Globus pallidus (tissue), 1 donor: ENCODE measurements at regions not wholly inside any gene's neighbourhood (a gene's known extent, or its start where the extent isn't known, plus 50 kb on each side); places are given as distances from the start of the nearest gene placed in this dataset.
"Not testable (repeated sequence)": the region's sequence is repeated elsewhere in the genome, so short reads cannot be mapped to it uniquely, and the experiment has no call there.

ENCODE experiments used
- DNase-seq: peaks from one replicate; pipeline ENCODE4 v3.0.0-alpha.2; 2015; ENCODE audit warnings: low spot score

DNA sequence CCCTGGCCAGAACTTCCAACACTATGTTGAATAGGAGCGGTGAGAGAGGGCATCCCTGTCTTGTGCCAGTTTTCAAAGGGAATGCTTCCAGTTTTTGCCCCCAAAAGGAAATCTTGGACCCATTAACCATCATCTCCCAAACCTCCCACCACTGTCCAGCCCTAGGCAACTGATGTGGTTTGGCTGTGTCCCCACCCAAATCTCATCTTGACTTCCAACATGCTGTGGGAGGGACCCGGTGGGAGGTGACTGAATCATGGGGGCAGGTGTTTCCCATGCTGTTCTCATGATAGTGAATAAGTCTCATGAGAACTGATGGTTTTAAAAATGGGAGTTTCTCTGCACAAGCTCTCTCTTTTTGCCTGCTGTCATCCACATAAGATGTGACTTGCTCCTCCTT is 119.1 kb upstream of the RMDN2 start:
- DNase-seq, result not testable (repeated sequence)

DNA sequence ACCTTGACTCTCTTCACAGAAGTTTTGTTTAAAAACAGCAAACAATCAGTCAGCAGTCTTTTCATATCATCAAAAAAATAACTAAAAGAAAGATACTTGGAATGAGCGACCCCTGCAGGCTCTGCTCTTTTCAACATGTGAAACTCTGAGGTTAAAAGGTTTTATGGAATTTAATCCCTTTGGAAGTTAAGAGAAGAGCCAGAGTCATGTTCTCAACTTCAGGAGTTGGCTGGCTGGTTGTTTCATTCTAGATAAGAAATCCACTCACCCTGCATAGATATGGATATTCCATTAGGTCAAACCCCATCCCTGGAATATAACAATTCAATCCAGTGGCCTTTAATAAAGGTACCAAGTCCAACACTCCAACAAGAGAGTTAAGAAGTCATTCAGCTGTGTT is 115.6 kb upstream of the RMDN2 start:
- DNase-seq, result no peak

- no peak for DNase-seq
Observed at GRCh38 chr2:37809931-37810570, 115.0 kb upstream of the RMDN2 start.

DNA sequence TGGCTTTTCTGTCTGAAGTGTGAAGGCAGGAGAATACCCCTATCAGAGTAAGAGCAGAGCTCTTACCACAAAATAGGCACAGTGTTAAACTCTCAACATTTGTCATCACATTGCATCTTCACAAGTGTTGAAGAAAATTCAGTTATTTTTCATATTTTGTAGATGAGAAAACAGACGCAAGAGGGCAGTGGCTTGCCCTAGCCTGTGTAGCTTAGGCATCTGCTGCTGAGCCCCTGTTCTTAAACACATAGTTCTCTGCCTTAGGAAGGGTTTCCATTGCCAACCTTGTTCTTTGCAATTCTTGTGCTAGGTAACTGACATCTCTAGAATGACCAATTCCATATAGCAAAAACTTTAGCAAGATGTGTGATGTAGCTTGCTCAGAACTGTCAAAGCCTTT is 112.7 kb upstream of the RMDN2 start:
- DNase-seq, result no peak

- DNase-seq, result no peak
Observed at GRCh38 chr2:37812941-37813730, 112.0 kb upstream of the RMDN2 start.

DNA sequence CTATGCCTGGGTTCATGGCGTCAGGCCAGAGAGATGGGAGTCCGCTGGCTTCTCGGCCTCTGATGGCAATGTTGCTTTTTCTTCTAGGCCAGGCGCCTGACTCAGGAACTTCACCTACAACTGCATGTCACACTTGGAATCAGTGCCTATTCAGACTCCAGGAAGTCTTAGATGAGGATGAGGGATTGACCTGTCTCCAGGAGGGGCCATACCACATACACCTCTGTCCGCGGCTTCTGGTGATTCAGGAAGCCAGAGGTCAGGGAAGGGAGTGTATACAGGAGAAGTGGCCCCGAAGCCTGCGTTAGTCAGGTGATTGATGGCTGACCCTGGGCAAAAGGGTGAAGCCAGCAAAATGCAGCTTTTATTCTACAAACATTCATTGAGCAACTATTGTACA is 109.1 kb upstream of the RMDN2 start:
- no peak for DNase-seq

GRCh38 chr2:37816686-37817085 is 108.4 kb upstream of the RMDN2 start:
- DNase-seq, result no peak

- no peak for DNase-seq
Observed at GRCh38 chr2:37819186-37819585, 105.9 kb upstream of the RMDN2 start.

- no peak for DNase-seq
Observed at GRCh38 chr2:37820471-37820986, 104.6 kb upstream of the RMDN2 start.

GRCh38 chr2:37825586-37825985 is 99.5 kb upstream of the RMDN2 start:
- DNase-seq, result no peak

DNA sequence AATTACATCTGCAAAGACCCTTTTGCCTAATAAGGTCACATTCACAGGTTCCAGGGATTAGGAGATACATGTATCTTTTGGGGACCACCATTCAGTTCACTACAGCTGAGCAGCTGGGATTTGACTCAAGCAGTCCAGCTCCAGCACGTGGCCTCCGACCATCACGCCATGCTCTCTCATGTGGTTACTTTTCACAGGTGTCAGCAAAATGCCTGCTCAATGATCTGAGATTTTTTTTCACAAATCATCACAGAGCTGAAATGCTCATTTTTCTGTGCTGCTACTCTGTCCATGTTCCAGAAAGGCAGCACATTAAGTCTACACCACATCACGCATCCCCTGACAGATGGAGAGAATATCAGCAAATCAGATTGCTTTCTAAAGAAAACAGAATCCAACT is 98.5 kb upstream of the RMDN2 start:
- DNase-seq, result no peak

DNA sequence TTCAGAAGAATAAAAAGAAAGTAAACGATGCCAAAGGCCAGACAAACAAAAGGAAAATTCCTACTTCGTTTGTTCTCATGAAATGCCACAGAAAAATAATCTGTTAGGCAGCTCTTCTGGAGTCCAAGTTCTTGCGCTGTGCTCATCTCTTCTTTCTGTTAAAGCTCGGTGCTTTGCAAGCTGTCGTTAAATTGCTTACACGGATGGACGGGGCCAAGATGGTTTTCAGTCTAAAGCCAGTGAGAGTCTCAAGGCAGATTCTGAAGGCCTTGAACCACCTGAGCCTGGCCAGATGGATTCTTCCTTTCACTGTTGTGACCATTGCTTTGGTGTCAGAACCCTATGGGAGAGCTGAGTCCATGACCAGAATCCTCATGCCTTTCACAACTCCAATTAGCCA is 97.6 kb upstream of the RMDN2 start:
- no peak for DNase-seq

DNA sequence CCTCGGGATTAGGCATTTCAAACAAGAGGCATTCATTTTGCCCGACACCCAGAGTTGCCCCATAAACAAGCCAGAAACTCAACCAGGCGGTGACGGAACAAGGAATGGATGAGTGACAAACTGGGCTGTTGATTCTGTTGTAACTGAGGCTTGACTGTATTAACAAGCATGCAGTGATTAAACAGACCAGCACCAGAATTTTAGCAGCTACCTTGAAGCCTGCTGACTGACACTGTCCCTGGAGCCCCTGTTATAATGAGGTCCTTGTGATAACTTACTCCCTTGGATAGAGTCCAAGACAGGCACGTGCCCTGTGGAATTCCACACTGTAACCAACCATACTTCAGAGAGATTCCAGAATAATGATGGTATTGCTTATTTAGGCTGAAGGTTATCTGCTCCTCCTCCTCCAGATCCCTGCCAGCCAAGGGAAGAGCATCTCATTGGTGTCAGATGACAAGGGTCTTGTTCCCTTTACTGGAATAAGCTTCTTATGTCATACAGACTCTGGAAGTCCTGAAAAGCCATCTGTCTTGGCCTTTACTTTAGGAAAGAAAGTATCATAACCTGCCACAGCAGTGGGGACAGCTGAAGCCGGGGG is 97.1 kb upstream of the RMDN2 start:
- no peak for DNase-seq

- no peak for DNase-seq
Observed at GRCh38 chr2:37829202-37829601, 95.9 kb upstream of the RMDN2 start.

- DNase-seq, result no peak
Observed at GRCh38 chr2:37829616-37830395, 95.3 kb upstream of the RMDN2 start.

DNA sequence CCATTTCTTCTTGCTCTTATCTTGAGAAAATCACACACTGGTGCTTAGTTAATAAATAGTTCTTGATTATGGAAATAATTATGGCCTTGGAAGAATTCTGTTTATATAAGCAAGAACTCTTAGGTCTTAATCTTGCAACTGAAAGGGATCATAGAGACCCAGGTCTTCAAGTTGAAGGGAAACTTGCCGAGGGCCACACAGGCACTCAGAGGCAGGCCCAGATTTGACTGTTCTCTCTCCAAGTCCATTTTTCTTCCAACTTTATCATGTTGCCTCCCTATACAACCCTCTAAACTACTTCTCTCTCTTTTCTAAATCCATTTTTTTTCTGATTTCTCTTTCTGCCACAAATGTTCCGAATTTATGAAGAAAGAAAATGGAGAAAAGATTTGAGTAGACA is 94.5 kb upstream of the RMDN2 start:
- no peak for DNase-seq

- no peak for DNase-seq
Observed at GRCh38 chr2:37831081-37831780, 93.9 kb upstream of the RMDN2 start.

DNA sequence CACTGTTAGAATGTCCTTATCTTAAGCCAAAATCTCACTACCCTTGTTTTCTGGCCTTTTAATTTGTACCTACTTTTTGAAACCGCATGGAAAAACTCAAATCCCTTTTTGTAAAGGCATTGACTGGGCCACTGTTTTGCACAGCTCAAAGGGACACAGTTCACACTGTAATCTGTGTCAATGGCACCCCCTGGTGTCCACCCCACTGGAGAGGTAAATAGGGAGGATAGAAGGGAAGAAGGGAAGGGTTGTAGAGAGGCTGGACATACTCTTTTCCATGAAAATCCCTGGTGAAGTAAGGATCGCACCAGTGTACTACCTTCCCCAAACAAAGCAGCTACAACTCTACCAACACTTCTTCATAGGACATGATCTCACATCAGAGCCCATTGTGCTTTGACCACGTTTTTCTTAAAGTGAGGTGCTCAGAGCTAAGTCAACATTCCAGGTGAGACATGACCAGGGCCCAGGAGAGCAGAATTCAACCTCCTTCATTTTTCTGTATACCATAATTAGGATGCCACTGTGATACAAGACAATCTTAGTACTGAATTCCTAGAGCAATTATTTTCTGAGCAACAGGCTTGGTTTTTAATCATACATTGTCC is 92.4 kb upstream of the RMDN2 start:
- peak; percentile 69 for DNase-seq

DNA sequence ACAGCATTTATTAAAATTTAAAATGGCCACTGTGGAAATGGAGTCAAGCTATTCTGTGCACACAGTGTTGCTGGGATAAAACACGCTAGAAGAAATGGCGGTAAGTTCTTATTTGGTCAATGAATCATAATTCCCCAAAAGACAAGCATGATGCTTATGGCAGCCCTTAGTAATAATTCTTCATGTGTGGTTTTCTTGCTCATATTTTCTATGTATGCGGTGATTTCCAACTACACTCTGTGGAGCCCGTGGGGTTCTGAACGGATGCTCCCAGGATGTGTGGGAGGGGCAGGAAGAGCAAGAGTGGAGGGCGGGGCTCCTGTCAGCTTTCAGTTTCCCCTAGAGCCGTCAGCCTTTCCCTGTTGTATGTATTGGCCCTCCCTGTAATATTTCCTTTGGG is 91.7 kb upstream of the RMDN2 start:
- DNase-seq, result no peak

DNA sequence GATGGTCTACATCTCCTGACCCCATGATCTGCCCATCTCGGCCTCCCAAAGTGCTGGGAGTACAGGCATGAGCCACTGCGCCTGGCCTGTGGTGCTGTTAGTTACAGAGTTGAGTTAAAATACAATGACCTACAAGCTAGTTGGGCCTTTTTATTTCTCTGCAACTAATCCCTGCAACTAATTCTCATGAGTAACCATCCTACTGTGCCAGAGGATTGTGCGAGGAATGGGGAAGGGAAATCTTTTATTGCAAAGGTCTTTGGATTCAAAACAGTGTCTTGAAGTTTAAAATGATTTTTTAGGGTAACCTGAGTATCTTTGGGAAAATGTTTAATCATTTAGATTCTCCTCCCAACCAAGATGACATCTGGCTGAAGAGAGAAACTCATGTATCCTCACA is 88.8 kb upstream of the RMDN2 start:
- no peak for DNase-seq

DNA sequence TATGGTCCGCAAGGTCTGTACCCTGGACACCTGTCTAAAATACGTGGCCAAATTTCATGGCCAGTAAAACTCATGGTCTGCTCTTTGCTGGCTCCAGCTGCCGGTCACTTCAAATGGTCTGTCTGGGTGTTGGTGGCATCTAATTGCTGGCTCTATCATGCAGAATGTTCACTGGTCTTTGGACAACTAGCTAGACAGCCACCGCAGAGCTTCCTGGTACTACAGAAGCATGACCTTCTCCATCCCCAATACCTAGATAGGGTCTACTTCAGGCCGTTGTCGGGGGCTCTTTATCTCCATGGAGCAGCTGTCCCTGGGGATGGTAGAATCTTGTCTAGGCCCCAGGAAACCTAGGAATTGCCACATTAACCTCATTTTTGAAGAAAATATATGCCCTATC is 88.4 kb upstream of the RMDN2 start:
- no peak for DNase-seq
